GM06990 (cell line): ENCODE measurements at regions not wholly inside any gene's neighbourhood (a gene's known extent, or its start where the extent isn't known, plus 50 kb on each side); places are given as distances from the start of the nearest gene placed in this dataset.
"Not testable (repeated sequence)": the region's sequence is repeated elsewhere in the genome, so short reads cannot be mapped to it uniquely, and the experiment has no call there.

Experiments
- DNase-seq: peaks from one replicate; pipeline ENCODE4 v3.0.0-alpha.2; 2011; ENCODE audit not compliant: insufficient read length; ENCODE audit errors: extremely low read depth
- H3K27me3 ChIP-seq: replicated peaks from 2 replicates; pipeline ENCODE4 v1.6.0; 2011; ENCODE audit warnings: low read length; ENCODE audit not compliant: control insufficient read depth, insufficient read depth
- H3K36me3 ChIP-seq: 2 replicates; pipeline ENCODE4 v1.5.1; 2011; ENCODE audit warnings: low read length; ENCODE audit not compliant: control insufficient read depth, insufficient read depth
- H3K4me3 ChIP-seq: replicated peaks from 2 replicates; pipeline ENCODE4 v1.5.1; 2011; ENCODE audit warnings: low read depth, mild to moderate bottlenecking, control low read depth, low read length
- CTCF ChIP-seq: IDR thresholded peaks from 2 replicates; pipeline ENCODE4 v1.5.1; 2011; ENCODE audit warnings: low read length, control low read depth, mild to moderate bottlenecking, inconsistent platforms; ENCODE audit not compliant: insufficient read depth, poor library complexity, severe bottlenecking

DNA sequence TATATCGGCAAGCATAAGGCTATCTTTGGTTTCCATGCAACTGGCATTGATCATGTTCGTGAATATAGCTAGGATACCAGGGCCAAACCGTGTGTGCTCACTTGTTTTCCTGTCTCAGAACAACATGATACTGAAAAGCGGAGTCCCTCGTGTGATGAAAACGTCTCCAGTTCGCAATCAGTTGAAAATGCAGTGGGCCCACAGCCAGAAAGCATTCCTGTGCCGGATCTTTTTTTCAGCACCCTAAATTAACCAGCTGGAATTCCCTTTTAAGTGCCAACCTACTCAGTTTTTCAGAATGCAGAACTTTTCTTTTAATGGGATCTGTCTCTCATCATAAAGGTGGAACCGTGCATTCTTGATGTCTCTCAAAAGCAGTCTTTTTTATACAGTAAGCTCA lies 130.8 kb upstream of the FRG1 start:
- DNase-seq: no peak
- TF ChIP-seq CTCF: no peak
- no peaks in the 10 kb centered on the region for H3K27me3 ChIP-seq
- H3K36me3 ChIP-seq: no peaks in the 10 kb centered on the region
- H3K4me3 ChIP-seq: no peak overlapping the region

DNA sequence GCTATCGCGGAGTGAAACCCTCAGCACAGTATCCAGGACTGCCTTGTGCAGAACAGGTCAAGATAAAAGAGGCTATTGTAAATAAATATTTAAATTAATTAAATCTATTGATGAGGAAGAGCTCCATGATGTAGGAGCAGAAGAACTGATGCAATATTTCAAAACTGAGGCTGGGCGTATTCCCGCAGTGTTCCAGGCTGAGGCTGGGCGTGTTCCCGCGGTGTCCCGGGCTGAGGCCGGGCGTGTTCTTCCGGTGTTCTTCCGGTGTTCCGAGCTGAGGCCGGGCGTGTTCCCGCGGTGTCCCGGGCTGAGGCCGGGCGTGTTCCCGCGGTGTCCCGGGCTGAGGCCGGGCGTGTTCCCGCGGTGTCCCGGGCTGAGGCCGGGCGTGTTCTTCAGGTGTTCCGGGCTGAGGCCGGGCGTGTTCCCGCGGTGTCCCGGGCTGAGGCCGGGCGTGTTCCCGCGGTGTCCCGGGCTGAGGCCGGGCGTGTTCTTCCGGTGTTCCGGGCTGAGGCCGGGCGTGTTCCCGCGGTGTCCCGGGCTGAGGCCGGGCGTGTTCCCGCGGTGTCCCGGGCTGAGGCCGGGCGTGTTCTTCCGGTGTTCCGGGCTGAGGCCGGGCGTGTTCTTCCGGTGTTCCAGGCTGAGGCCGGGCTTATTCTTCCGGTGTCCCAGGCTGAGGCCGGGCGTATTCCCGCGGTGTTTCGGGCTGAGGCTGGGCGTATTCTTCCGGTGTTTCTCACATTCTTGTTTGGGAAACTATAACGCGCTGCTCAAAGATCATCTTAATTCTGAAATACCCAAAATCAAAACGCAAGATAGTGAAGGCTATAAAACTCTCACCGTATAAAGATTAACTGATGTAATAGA lies 130.1 kb upstream of the FRG1 start:
- DNase-seq, H3K36me3 ChIP-seq, H3K27me3 ChIP-seq, H3K4me3 ChIP-seq: not testable (repeated sequence)

DNA sequence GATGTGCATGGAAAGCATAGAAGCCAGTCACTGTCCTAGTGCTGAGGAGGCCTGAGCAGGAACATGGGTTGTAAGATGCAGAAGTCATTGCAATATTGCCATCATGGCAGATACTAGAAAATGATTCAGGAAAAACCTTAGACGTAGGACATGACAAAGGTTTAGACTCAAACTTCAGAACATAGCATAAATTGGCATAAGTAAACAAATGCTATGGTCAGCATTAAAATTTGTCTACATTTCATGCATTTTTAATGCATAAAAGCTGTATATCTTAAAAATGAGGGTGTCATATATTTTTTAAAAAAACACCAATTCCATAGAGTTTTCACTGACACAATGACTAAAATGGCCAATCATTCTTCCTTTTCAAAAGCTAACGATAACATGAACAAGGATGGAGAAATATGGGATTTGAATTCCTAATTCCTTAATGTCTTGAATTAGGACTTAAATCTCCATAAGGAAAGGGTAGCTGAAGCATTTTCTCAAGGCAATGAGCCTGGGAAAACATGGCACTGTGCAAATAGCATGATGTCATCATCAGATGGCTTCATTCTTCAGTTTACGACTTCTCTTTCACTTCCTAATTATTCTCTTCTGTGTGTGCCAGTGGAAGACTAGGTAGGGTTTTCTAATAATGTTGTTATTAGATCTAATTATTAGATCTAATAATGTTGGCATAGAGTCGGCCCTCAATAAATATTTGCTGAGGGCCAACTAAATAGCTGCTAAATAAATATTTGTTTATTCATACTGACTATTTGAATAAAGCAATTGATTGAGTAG lies 125.1 kb upstream of the FRG1 start:
- Histone ChIP-seq H3K27me3 (no peaks in the 10 kb centered on the region), H3K4me3 (no peak overlapping the region), H3K36me3 (no peaks in the 10 kb centered on the region)
- no peak for TF ChIP-seq CTCF
- no peak for DNase-seq

DNA sequence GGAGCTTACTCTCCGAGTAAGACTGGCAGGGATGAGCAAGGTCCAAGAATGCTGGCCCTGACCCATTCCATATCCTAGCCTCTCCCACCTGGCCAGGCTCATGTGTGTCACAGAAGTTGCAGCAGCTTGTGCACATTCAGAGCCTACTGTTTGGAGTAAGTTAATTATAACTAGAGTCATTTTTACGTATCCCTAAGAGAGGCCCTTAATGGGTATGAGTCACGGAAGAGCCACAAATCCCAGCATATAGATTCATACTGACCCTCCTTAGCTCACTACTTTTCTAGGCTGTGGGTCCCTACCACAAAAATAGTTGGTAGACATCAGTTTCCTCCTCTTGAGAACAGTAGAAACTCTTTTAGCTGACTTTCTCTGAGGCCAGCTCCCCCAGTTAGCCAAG lies 118.3 kb upstream of the FRG1 start:
- no peak for TF ChIP-seq CTCF
- H3K27me3 ChIP-seq: no peaks in the 10 kb centered on the region
- H3K4me3 ChIP-seq: no peak overlapping the region
- H3K36me3 ChIP-seq: no peaks in the 10 kb centered on the region
- DNase-seq: no peak

GRCh38 chr4:189823591-189823990 lies 117.1 kb upstream of the FRG1 start:
- Histone ChIP-seq H3K27me3 (no peaks in the 10 kb centered on the region), H3K4me3 (no peak overlapping the region), H3K36me3 (no peaks in the 10 kb centered on the region)
- no peak for DNase-seq
- no peak for TF ChIP-seq CTCF

DNA sequence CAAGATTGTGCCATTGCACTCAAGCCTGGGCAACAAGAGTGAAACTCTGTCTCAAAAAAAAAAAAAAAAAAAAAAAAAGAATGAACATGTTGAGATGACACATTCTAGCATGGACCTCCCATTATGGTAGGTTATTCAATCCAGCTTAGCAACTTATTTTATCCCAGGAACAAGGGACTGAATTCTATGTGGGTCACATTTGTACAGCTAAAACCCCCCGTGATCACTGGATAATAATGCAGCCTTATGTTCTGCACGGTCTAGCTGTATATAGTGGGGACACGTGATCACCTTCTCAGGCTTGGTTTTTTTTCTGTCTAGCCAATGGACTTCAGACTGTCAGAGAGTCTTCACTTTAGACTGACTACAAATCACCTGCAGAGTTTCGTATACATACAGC lies 115.2 kb upstream of the FRG1 start:
- Histone ChIP-seq H3K36me3 (no peaks in the 10 kb centered on the region), H3K27me3 (no peaks in the 10 kb centered on the region), H3K4me3 (no peak overlapping the region)
- TF ChIP-seq CTCF: no peak
- DNase-seq: no peak
